ENCODE measurements at regions not wholly inside any gene's neighbourhood (a gene's known extent, or its start where the extent isn't known, plus 50 kb on each side); places are given as distances from the start of the nearest gene placed in this dataset.

DNA sequence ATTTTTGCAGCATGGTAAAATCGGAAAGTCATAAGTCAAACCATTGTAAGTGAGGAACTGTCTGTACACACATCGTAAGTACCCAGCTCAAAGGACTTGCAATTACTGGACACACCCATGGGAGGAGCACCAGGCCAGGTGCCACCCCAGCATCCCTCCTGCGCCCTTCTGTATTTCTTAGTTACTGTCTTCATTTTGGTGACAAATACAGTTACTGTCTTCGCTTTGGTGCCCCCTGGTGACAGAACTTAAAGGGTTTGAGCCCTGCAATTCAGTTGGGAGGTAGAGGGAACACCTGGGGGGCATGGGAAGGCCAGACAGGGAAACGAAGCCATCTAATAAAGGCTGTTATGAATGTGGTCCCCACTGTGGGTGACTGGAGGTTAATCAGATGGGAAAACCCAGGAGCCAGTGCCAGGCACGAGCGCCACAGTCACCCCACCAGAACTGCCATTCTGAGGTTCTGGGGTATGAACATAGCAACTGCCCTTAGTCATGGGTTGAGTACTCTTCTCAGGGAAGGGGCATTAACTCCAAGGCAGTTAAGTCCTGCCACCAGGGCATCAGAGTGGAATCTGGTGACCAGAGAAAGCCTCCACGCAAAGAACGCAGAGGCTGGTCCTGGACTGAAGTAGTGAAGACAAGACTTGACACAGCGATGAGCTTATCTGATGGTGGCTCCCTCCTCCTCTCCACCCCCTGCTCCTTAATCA lies 612.9 kb downstream of the PTPRU start:
- DNase-seq, result no peak
- no peaks in the 10 kb centered on the region for H3K4me1 ChIP-seq
- in situ Hi-C loops (cut with MboI; ENCODE audit: low sequenced_read_pairs in 4 of 4), result no loop called here
- no peak overlapping the region for H3K27ac ChIP-seq
- intact Hi-C loops (cut with DNase I; ENCODE audit: low total_unique reads), result loop anchor here (10.0 kb wide), 1 partner anchor 614 kb away; the partner anchor contains the start of genes MECR and PTPRU
- TF ChIP-seq POLR2A (IDR thresholded peaks at IDR 0.05) (no peak), CTCF (IDR thresholded peaks at IDR 0.05 in 4 of 5, conservative IDR thresholded peaks at IDR 0.05 in 1 of 5) (peak in 1 of 5 experiments; percentile 24)
- no peaks in the 10 kb centered on the region for H3K36me3 ChIP-seq
- ATAC-seq, result no peak
- peaks cover 0 to 28% (median 8%) of the 10 kb centered on the region in 3 donors for H3K27me3 ChIP-seq
- H3K4me3 ChIP-seq, result no peak overlapping the region
- no peaks in the 10 kb centered on the region for H3K9me3 ChIP-seq

- TF ChIP-seq POLR2A (IDR thresholded peaks at IDR 0.05) (no peak), CTCF (IDR thresholded peaks at IDR 0.05 in 4 of 5, conservative IDR thresholded peaks at IDR 0.05 in 1 of 5) (no peak)
- Histone ChIP-seq H3K9me3 (peaks cover 0 to 4% (median 0%) of the 10 kb centered on the region in 3 donors), H3K4me3 (no peak overlapping the region), H3K4me1 (no peaks in the 10 kb centered on the region), H3K27ac (no peak overlapping the region), H3K36me3 (no peaks in the 10 kb centered on the region), H3K27me3 (peaks cover 0 to 37% (median 14%) of the 10 kb centered on the region in 3 donors)
- ATAC-seq (no peak), DNase-seq (no peak)
- intact Hi-C loops (cut with DNase I; ENCODE audit: low total_unique reads) (loop anchor here (10.0 kb wide), 1 partner anchor 611 kb away; the partner anchor contains the start of genes MECR and PTPRU), in situ Hi-C loops (cut with MboI; ENCODE audit: low sequenced_read_pairs in 4 of 4) (no loop called here)
These were observed 609.6 kb downstream of the PTPRU start for GRCh38 chr1:29845910-29846309.

DNA sequence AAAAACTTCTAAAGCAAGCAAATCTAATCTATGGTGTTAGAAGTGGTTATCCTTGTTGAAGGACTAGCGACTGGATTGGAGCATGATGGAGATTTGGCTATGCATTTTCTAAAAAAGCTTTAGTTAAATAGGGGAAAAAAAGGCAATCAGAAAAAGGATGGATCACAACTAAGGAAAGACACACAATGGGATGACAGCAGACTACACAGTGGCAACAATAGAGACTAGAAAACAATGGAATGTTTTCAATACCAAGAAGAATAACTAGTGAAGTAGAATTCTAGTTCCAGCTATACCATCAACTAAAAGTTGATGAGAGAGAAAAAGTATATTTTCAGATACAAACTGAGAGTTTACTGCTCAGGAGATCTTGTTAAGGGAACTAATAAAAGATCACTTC lies 605.8 kb downstream of the PTPRU start:
- Histone ChIP-seq H3K27me3 (peaks cover 0 to 11% (median 10%) of the 10 kb centered on the region in 3 donors), H3K36me3 (no peaks in the 10 kb centered on the region), H3K27ac (no peak overlapping the region), H3K4me1 (no peaks in the 10 kb centered on the region), H3K9me3 (peaks cover 0 to 4% (median 0%) of the 10 kb centered on the region in 3 donors), H3K4me3 (no peak overlapping the region)
- TF ChIP-seq CTCF (IDR thresholded peaks at IDR 0.05 in 4 of 5, conservative IDR thresholded peaks at IDR 0.05 in 1 of 5) (no peak), POLR2A (IDR thresholded peaks at IDR 0.05) (no peak)
- DNase-seq (no peak), ATAC-seq (no peak)
- in situ Hi-C loops (cut with MboI; ENCODE audit: low sequenced_read_pairs in 4 of 4) (no loop called here), intact Hi-C loops (cut with DNase I; ENCODE audit: low total_unique reads) (loop anchor here (10.0 kb wide), 1 partner anchor 607 kb away; the partner anchor contains the start of genes MECR and PTPRU)

DNA sequence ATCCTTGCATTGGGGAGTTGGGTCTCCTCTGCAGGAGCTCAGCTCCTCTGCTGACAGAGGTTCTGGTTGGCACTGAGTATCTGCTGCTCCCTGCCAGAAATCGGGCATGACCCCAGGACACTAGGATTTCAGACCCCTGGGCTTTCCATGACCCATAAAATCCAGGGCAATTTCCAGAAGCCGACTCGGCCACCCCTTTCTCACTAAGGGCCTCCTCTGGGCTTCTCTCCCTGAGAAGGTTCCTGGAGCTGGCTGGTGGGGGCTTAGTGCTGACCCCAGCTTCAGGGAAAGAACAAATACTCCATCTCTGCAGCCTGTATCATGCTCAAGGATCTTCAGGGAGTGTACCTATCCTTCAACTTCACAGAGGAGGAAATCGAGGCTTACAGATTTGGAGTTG lies 603.4 kb downstream of the PTPRU start:
- in situ Hi-C loops (cut with MboI; ENCODE audit: low sequenced_read_pairs in 4 of 4) (no loop called here), intact Hi-C loops (cut with DNase I; ENCODE audit: low total_unique reads) (loop anchor here (10.0 kb wide), 1 partner anchor 605 kb away; the partner anchor contains the start of genes MECR and PTPRU)
- Histone ChIP-seq H3K27me3 (peaks cover 0 to 11% (median 10%) of the 10 kb centered on the region in 3 donors), H3K27ac (no peak overlapping the region), H3K4me1 (no peaks in the 10 kb centered on the region), H3K9me3 (peaks cover 0 to 4% (median 0%) of the 10 kb centered on the region in 3 donors), H3K36me3 (no peaks in the 10 kb centered on the region), H3K4me3 (no peak overlapping the region)
- no peak for TF ChIP-seq CTCF (IDR thresholded peaks at IDR 0.05 in 4 of 5, conservative IDR thresholded peaks at IDR 0.05 in 1 of 5)
- DNase-seq (no peak), ATAC-seq (no peak)

All from gastrocnemius medialis (tissue), 4 donors.